SK-N-MC (cell line): ENCODE measurements at regions not wholly inside any gene's neighbourhood (a gene's known extent, or its start where the extent isn't known, plus 50 kb on each side); places are given as distances from the start of the nearest gene placed in this dataset.
A peak's percentile ranks its signal among the peaks of the same experiment; 100 is the strongest.

Source experiments
- EZH2 ChIP-seq: fragments of 200-600 bp; sonication (generic); IDR thresholded peaks from one replicate; pipeline ENCODE4 v1.6.1; 2017; ENCODE audit warnings: antibody characterized with exemption
- FOXP2 ChIP-seq: optimal IDR thresholded peaks from 2 replicates; pipeline ENCODE3; 2011; ENCODE audit warnings: mild to moderate bottlenecking, moderate library complexity; ENCODE audit not compliant: insufficient read depth; ENCODE audit errors: extremely low read length, control extremely low read depth
- POLR2AphosphoS5 ChIP-seq: IDR thresholded peaks from 2 replicates; pipeline ENCODE4 v1.6.1; 2012; ENCODE audit warnings: mild to moderate bottlenecking, low read depth, low read length, borderline replicate concordance

- TF ChIP-seq POLR2AphosphoS5 (peak; percentile 19; the same call in 1 of the 2 replicates), EZH2 (no peak), FOXP2 (no peak)
Measured at GRCh38 chr13:30038884-30039283, 188.5 kb upstream of the UBL3 start.
